ENCODE measurements at regions not wholly inside any gene's neighbourhood (a gene's known extent, or its start where the extent isn't known, plus 50 kb on each side); places are given as distances from the start of the nearest gene placed in this dataset.

- DNase-seq = no peak
Measured at GRCh38 chr18:67621049-67621713, 104.7 kb upstream of the DSEL start.

- DNase-seq = no peak
Measured at GRCh38 chr18:67618061-67618460, 101.5 kb upstream of the DSEL start.

GRCh38 chr18:67615876-67616275 is 99.4 kb upstream of the DSEL start:
- DNase-seq = no peak

GRCh38 chr18:67613731-67614130 is 97.2 kb upstream of the DSEL start:
- no peak for DNase-seq

- no peak for DNase-seq
Measured at GRCh38 chr18:67612281-67612680, 95.8 kb upstream of the DSEL start.

- DNase-seq = no peak
Measured at GRCh38 chr18:67608615-67609273, 92.2 kb upstream of the DSEL start.

- no peak for DNase-seq
Measured at GRCh38 chr18:67608191-67608590, 91.7 kb upstream of the DSEL start.

GRCh38 chr18:67600181-67601180 is 84.0 kb upstream of the DSEL start:
- DNase-seq = no peak

- no peak for DNase-seq
Measured at GRCh38 chr18:67599277-67599676, 82.8 kb upstream of the DSEL start.

GRCh38 chr18:67597759-67598158 is 81.2 kb upstream of the DSEL start:
- DNase-seq = no peak

- DNase-seq = no peak
Measured at GRCh38 chr18:67596003-67596402, 79.5 kb upstream of the DSEL start.

GRCh38 chr18:67590571-67591141 is 74.1 kb upstream of the DSEL start:
- no peak for DNase-seq

- DNase-seq = no peak
Measured at GRCh38 chr18:67589325-67589724, 72.8 kb upstream of the DSEL start.

GRCh38 chr18:67586101-67586500 is 69.6 kb upstream of the DSEL start:
- no peak for DNase-seq

GRCh38 chr18:67583621-67584020 is 67.1 kb upstream of the DSEL start:
- no peak for DNase-seq

GRCh38 chr18:67582488-67582887 is 66.0 kb upstream of the DSEL start:
- no peak for DNase-seq

- no peak for DNase-seq
Measured at GRCh38 chr18:67581178-67581577, 64.7 kb upstream of the DSEL start.

GRCh38 chr18:67577386-67577785 is 60.9 kb upstream of the DSEL start:
- DNase-seq = no peak

GRCh38 chr18:67574749-67575148 is 58.2 kb upstream of the DSEL start:
- no peak for DNase-seq

GRCh38 chr18:67568166-67568565 is 51.6 kb upstream of the DSEL start:
- no peak for DNase-seq

All from T1000 (cell line).